ENCODE measurements at regions not wholly inside any gene's neighbourhood (a gene's known extent, or its start where the extent isn't known, plus 50 kb on each side); places are given as distances from the start of the nearest gene placed in this dataset.

- no peaks in the 10 kb centered on the region for H3K36me3 Mint-ChIP-seq
- POLR2A ChIA-PET (ENCODE audit: partially characterized antibody), result no interaction called here
- H3K9me3 Mint-ChIP-seq, result peaks cover 0 to 3% (median 0%) of the 10 kb centered on the region in 8 donors
- H3K27ac Mint-ChIP-seq, result no peak overlapping the region
- CTCF ChIA-PET (ENCODE audit: partially characterized antibody), result no interaction called here
- H3K4me3 ChIP-seq (ENCODE audit: low read length in 2 of 2), result no peak overlapping the region
- no peaks in the 10 kb centered on the region for H3K4me1 ChIP-seq (ENCODE audit: insufficient read depth, low read length)
- no peaks in the 10 kb centered on the region for H3K9me3 ChIP-seq (ENCODE audit: control insufficient read depth in 1 of 2, low read length in 2 of 2)
- no peaks in the 10 kb centered on the region for H3K36me3 ChIP-seq (ENCODE audit: insufficient read depth, low read length)
- no peak for DNase-seq
- intact Hi-C loops (cut with micrococcal nuclease), result no loop called here
- H3K4me1 Mint-ChIP-seq, result no peaks in the 10 kb centered on the region
- H3K27me3 Mint-ChIP-seq, result peaks cover 33 to 48% of the 10 kb centered on the region in 2 donors
- no peak overlapping the region for H3K4me3 Mint-ChIP-seq
- H3K27ac ChIP-seq (ENCODE audit: low read depth, low read length), result no peak overlapping the region
- peaks cover 8% of the 10 kb centered on the region for H3K27me3 ChIP-seq (ENCODE audit: insufficient read depth, low read length)
These were observed 89.8 kb upstream of the PHACTR3 start for GRCh38 chr20:59514554-59514953.

- POLR2A ChIA-PET (ENCODE audit: partially characterized antibody), result no interaction called here
These were observed 89.1 kb upstream of the PHACTR3 start for GRCh38 chr20:59515013-59515905.

GRCh38 chr20:59515906-59516209 lies 88.5 kb upstream of the PHACTR3 start:
- POLR2A ChIA-PET (ENCODE audit: partially characterized antibody), result interaction anchor here (0.7 kb wide), 1 partner anchor 121 kb away, joined by 3 read pairs; no protein-coding TSS in a partner anchor
- Histone ChIP-seq H3K4me3 (ENCODE audit: low read length in 2 of 2) (no peak overlapping the region), H3K4me1 (ENCODE audit: insufficient read depth, low read length) (no peaks in the 10 kb centered on the region), H3K36me3 (ENCODE audit: insufficient read depth, low read length) (no peaks in the 10 kb centered on the region), H3K27ac (ENCODE audit: low read depth, low read length) (no peak overlapping the region), H3K9me3 (ENCODE audit: control insufficient read depth in 1 of 2, low read length in 2 of 2) (no peaks in the 10 kb centered on the region), H3K27me3 (ENCODE audit: insufficient read depth, low read length) (peaks cover 8% of the 10 kb centered on the region)
- Mint-ChIP-seq H3K4me1 (no peaks in the 10 kb centered on the region), H3K27ac (no peak overlapping the region), H3K36me3 (no peaks in the 10 kb centered on the region), H3K4me3 (no peak overlapping the region), H3K27me3 (peaks cover 36 to 55% of the 10 kb centered on the region in 2 donors), H3K9me3 (peaks cover 0 to 3% (median 0%) of the 10 kb centered on the region in 8 donors)
- DNase-seq, result no peak
- CTCF ChIA-PET (ENCODE audit: partially characterized antibody), result interaction anchor here (0.9 to 1.4 kb wide), 2 partner anchors 20 to 28 kb away, joined by 3 read pairs; no protein-coding TSS in a partner anchor
- intact Hi-C loops (cut with micrococcal nuclease), result no loop called here

More at GRCh38 chr20:59515013-59515905, 89.1 kb upstream of the PHACTR3 start:
- H3K4me1 ChIP-seq (ENCODE audit: insufficient read depth, low read length), result no peaks in the 10 kb centered on the region
- Mint-ChIP-seq H3K4me1 (no peaks in the 10 kb centered on the region), H3K9me3 (peaks cover 0 to 3% (median 0%) of the 10 kb centered on the region in 8 donors), H3K4me3 (no peak overlapping the region), H3K27ac (no peak overlapping the region), H3K36me3 (no peaks in the 10 kb centered on the region), H3K27me3 (peaks cover 33 to 50% of the 10 kb centered on the region in 2 donors)
- DNase-seq, result no peak
- H3K27ac ChIP-seq (ENCODE audit: low read depth, low read length), result no peak overlapping the region
- intact Hi-C loops (cut with micrococcal nuclease), result no loop called here
- CTCF ChIA-PET (ENCODE audit: partially characterized antibody), result interaction anchor here (0.9 kb wide), 1 partner anchor 28 kb away, joined by 3 read pairs; no protein-coding TSS in a partner anchor
- peaks cover 8% of the 10 kb centered on the region for H3K27me3 ChIP-seq (ENCODE audit: insufficient read depth, low read length)
- no peak overlapping the region for H3K4me3 ChIP-seq (ENCODE audit: low read length in 2 of 2)
- H3K36me3 ChIP-seq (ENCODE audit: insufficient read depth, low read length), result no peaks in the 10 kb centered on the region
- no peaks in the 10 kb centered on the region for H3K9me3 ChIP-seq (ENCODE audit: control insufficient read depth in 1 of 2, low read length in 2 of 2)

GRCh38 chr20:59518881-59519706 lies 85.2 kb upstream of the PHACTR3 start:
- intact Hi-C loops (cut with micrococcal nuclease), result no loop called here
- H3K4me3 Mint-ChIP-seq, result no peak overlapping the region
- ChIA-PET CTCF (ENCODE audit: partially characterized antibody) (interaction anchor here (1.1 to 2.3 kb wide), 4 partner anchors 9 to 53 kb away, joined by 4 to 6 read pairs (median 4); no protein-coding TSS in a partner anchor), POLR2A (ENCODE audit: partially characterized antibody) (no interaction called here)
- H3K4me1 Mint-ChIP-seq, result no peaks in the 10 kb centered on the region
- peaks cover 0 to 3% (median 0%) of the 10 kb centered on the region in 8 donors for H3K9me3 Mint-ChIP-seq
- Histone ChIP-seq H3K9me3 (ENCODE audit: control insufficient read depth in 1 of 2, low read length in 2 of 2) (no peaks in the 10 kb centered on the region), H3K27ac (ENCODE audit: low read depth, low read length) (no peak overlapping the region), H3K27me3 (ENCODE audit: insufficient read depth, low read length) (peaks cover 8% of the 10 kb centered on the region), H3K4me3 (ENCODE audit: low read length in 2 of 2) (no peak overlapping the region), H3K36me3 (ENCODE audit: insufficient read depth, low read length) (no peaks in the 10 kb centered on the region), H3K4me1 (ENCODE audit: insufficient read depth, low read length) (no peaks in the 10 kb centered on the region)
- no peak overlapping the region for H3K27ac Mint-ChIP-seq
- peak; percentile 18 to 38 (median 32) for DNase-seq
- H3K27me3 Mint-ChIP-seq, result peaks cover 41 to 49% of the 10 kb centered on the region in 2 donors
- H3K36me3 Mint-ChIP-seq, result no peaks in the 10 kb centered on the region

GRCh38 chr20:59519707-59520014 lies 84.7 kb upstream of the PHACTR3 start:
- peaks cover 0 to 3% (median 0%) of the 10 kb centered on the region in 8 donors for H3K9me3 Mint-ChIP-seq
- ChIA-PET POLR2A (ENCODE audit: partially characterized antibody) (no interaction called here), CTCF (ENCODE audit: partially characterized antibody) (interaction anchor here (1.1 to 2.3 kb wide), 4 partner anchors 8 to 52 kb away, joined by 4 to 6 read pairs (median 4); no protein-coding TSS in a partner anchor)
- no peak overlapping the region for H3K4me3 Mint-ChIP-seq
- H3K4me1 ChIP-seq (ENCODE audit: insufficient read depth, low read length), result no peaks in the 10 kb centered on the region
- H3K9me3 ChIP-seq (ENCODE audit: control insufficient read depth in 1 of 2, low read length in 2 of 2), result no peaks in the 10 kb centered on the region
- peaks cover 37 to 51% of the 10 kb centered on the region in 2 donors for H3K27me3 Mint-ChIP-seq
- H3K36me3 ChIP-seq (ENCODE audit: insufficient read depth, low read length), result no peaks in the 10 kb centered on the region
- intact Hi-C loops (cut with micrococcal nuclease), result no loop called here
- no peaks in the 10 kb centered on the region for H3K4me1 Mint-ChIP-seq
- no peak overlapping the region for H3K27ac ChIP-seq (ENCODE audit: low read depth, low read length)
- no peak overlapping the region for H3K27ac Mint-ChIP-seq
- no peak overlapping the region for H3K4me3 ChIP-seq (ENCODE audit: low read length in 2 of 2)
- H3K27me3 ChIP-seq (ENCODE audit: insufficient read depth, low read length), result peaks cover 8% of the 10 kb centered on the region
- DNase-seq, result no peak
- no peaks in the 10 kb centered on the region for H3K36me3 Mint-ChIP-seq

- ChIA-PET POLR2A (ENCODE audit: partially characterized antibody) (no interaction called here), CTCF (ENCODE audit: partially characterized antibody) (interaction anchor here (1.0 to 1.7 kb wide), 3 partner anchors 20 to 96 kb away, joined by 3 to 4 read pairs (median 4); no protein-coding TSS in a partner anchor)
- H3K4me1 Mint-ChIP-seq, result peaks cover 0 to 1% (median 0%) of the 10 kb centered on the region in 4 donors
- no peak for DNase-seq
- Histone ChIP-seq H3K27me3 (ENCODE audit: insufficient read depth, low read length) (peaks cover under 1% of the 10 kb centered on the region), H3K36me3 (ENCODE audit: insufficient read depth, low read length) (no peaks in the 10 kb centered on the region), H3K9me3 (ENCODE audit: control insufficient read depth in 1 of 2, low read length in 2 of 2) (no peaks in the 10 kb centered on the region), H3K4me1 (ENCODE audit: insufficient read depth, low read length) (peaks cover 3% of the 10 kb centered on the region), H3K27ac (ENCODE audit: low read depth, low read length) (no peak overlapping the region), H3K4me3 (ENCODE audit: low read length in 2 of 2) (no peak overlapping the region)
- intact Hi-C loops (cut with micrococcal nuclease), result no loop called here
- no peaks in the 10 kb centered on the region for H3K36me3 Mint-ChIP-seq
- peaks cover 42 to 52% of the 10 kb centered on the region in 2 donors for H3K27me3 Mint-ChIP-seq
- H3K9me3 Mint-ChIP-seq, result peaks cover 0 to 3% (median 0%) of the 10 kb centered on the region in 8 donors
- no peak overlapping the region for H3K27ac Mint-ChIP-seq
- no peak overlapping the region for H3K4me3 Mint-ChIP-seq
These were observed 83.5 kb upstream of the PHACTR3 start for GRCh38 chr20:59520814-59521213.

Data from CD4-positive, alpha-beta memory T cell (primary cell).